CD4-positive, alpha-beta T cell treated with Interleukin-4 for 1 hour (primary cell): ENCODE measurements at regions not wholly inside any gene's neighbourhood (a gene's known extent, or its start where the extent isn't known, plus 50 kb on each side); places are given as distances from the start of the nearest gene placed in this dataset.
"Not testable (repeated sequence)": the region's sequence is repeated elsewhere in the genome, so short reads cannot be mapped to it uniquely, and the experiment has no call there.

Source experiments
- DNase-seq, 2 donors: peaks; one replicate each; pipeline ENCODE4 v3.0.0-alpha.2; 2020 to 2022

DNA sequence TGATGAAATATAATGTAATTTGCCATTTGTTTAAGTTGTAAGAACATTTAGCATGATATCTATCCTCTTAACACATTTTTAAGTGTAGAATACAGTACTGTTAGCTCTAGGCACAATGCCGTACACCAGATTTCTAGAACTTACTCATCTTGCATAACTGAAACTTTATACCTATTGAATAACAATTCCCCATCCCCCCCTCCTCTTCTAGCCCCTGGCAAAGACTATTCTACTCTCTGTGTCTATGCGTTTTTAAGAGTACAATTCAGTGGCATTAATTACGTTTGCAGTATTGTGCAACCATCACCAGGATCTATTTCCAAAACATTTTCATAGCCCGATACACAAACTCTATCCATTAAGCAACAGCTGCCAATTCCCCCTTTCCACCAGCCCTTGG is 261.7 kb downstream of the PLOD2 start:
- no peak for DNase-seq

DNA sequence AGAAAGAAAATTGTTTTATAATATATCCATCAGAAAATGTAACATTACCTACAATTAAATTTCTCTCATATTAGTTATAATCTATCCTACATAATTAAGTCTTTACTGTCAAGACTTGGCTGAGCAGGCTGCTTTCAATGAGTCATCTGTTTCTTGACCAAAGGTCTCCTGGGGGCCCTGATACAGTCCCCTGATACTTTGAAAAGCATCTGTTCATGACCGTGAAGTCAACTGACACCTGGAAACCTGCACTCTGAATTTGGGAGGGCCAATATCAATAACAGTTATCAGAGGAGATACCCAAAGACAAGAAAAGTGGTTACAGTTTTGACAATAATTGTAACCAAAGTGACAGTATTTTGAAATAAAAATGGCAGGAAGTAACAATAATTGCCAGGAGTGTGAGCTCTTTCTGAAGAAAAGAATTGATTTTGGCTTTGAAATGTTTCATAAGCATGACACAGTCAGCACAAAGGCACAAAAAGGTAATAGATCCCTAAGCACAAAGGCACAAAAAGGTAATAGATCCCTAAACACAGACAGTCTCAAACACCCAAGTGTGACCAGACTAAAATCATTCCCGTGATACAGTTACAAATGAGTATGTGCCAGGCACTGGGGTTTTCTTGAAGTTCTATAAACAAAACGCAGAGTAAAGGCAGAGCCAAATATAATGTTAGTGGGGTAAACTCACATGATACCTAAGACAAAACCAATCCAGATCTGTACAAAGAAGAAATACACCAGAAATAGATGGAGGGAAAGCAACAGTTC is 260.7 kb downstream of the PLOD2 start:
- DNase-seq = no peak

DNA sequence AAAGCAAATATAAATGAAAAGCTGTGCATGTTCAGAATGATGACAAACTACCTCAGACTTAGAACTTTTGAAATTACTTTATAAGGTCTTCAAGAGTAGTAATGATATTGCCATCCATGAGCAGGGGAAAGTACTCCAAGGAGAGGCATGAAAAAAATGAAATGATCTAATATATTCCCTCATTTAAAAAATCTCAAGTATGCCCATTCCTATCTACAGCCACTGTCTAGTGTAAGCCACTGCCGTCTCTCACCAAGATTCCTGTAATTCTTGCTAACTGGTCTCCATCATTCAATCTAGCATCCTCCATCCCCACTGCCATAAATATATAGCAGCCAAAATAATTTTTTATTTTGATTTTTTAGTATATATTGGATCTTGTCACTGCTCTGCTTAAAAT is 258.8 kb downstream of the PLOD2 start:
- no peak for DNase-seq

DNA sequence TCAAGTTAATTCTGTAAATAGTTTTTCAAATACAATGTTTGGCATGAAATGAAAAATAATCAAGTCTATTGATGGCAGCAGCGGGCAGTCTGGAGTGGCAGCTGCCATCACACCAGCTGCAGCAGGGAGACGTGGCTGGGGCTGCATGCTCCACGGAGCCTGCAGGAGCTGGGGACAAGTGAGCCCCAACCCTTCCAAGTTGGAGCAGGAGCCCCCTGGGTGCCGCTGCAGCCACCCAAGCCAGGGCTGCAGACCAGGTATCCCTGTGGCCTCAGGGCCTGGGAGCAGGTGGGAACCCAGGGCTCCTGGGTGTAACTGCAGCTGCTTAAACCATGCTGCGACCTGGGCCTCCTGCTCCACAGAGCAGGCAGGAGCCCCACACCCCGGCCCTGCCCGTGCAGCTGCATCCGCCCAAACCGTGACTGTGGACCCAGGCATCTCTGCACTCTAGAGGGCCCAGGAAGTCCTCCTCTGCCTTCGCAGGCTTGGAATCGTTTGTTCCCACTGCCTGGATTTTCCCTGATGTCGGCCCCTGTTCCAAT is 257.4 kb downstream of the PLOD2 start:
- DNase-seq = no peak

DNA sequence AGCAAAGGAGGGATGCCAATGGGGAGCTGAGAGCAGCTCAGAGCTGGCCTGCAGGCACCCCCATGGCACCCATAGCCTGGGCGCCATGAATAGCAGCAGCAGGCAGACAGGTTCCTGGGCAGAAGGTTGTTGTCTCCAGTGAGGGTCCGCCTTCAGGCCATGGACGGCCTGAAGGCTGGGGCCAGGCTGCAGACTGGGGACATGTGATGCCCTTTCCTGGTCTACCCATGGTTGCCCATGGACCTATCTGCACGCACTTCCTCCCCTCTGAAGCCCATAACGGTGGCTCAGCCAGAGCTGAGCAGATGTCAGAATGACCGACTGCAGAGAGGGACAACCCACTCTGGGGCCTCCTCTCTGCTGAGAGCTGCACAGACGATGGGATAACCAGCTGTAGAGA is 256.8 kb downstream of the PLOD2 start:
- no peak for DNase-seq

DNA sequence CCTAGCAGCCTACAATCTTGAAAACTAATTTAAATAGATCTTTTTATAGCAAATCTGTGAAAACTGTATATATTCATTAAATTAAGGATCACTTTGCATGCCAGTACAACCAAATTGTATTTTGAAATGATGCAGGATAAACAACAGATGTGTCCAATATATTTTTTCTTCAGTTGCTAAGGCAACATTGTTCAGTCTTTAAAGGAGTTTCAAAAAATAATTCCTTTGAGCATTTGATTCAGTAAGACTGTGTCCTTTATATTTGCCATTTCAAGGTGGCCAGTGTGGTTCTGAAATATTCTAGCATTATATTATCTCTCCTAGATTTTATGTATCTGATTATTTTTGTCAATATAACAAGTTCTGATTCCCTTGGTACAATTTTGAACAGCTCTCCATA is 254.7 kb downstream of the PLOD2 start:
- DNase-seq = no peak

DNA sequence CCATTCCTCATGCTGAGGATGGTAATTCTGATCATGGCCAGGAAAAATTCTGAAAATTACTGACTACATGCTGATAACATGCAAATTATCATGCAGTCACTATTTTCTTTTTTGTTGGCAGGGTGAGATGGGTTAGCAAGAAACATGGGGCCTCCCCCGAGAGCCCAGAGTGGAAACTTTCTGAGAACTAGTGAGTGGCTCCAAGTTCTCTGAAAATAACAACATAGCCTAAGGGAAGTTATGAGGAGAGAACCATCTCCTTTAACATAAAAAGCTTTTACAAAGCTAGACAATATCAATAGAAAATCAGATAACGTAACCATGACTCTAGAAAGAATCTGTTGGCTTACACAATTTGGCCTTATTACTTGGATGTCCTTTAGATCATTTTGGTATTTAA is 254.2 kb downstream of the PLOD2 start:
- no peak for DNase-seq

DNA sequence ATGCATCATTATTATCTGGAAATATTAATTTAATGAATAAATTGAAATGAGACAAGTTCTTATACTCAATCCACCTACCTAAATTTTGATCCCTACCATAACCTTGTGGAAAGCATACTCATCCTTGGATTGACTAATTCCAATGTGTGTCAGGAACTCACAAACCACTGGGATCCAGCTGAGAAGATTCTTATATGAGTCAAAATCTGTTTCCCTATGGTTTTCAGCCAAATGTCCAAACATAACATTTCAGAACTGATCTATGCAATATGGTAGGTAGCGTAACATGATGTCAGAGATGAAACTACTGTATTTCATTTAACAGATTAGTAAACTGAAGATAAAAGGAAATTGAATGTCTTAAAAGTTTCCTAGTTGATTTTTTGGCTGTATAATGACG is 250.0 kb downstream of the PLOD2 start:
- no peak for DNase-seq

DNA sequence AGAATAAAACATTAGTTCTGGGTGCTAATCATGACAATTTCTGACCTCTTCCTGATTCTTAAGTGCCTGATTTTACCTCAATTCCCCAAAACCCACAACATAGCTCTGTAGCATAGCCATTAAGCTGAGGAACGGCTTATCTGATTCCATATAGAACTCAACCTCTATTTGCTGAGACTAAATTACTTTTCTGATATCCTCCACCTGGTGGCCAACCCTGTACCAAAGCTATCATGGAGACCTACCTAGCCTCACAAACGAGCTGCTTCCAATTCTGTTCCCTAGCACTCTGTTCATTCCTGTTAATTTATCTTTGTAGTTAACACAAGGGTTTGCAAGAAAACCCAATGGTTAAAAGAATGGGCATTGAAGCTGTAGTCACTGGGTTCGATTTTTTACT is 245.2 kb downstream of the PLOD2 start:
- DNase-seq = no peak

DNA sequence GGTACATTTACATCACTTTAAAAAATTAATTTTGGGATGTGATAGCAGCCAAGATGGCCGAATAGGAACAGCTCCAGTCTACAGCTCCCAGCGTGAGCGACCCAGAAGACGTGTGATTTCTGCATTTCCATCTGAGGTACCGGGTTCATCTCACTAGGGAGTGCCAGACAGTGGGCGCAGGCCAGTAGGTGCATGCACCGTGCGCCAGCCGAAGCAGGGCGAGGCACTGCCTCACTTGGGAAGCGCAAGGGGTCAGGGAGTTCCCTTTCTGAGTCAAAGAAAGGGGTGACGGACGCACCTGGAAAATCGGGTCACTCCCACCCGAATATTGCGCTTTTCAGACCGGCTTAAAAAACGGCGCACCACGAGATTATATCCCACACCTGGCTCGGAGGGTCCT is 233.2 kb downstream of the PLOD2 start:
- DNase-seq = not testable (repeated sequence)

DNA sequence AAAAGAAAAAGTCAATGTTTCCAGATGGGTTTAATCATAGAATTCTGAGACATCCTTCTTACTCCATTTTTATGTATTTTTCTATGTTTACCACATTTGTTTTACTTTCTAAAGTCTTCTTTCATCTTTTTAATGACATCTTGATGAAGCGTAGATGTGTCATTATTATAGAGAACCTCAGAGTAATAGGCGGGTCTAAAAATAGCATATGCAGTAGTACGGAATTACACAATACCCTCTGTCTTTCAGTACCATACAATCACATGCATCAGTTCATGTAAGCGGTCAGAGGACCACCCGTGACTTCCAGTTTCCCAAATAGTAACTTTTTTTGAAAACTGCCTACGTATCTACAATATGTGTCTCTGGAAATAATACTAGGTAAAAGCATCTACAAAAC is 224.0 kb downstream of the PLOD2 start:
- DNase-seq = no peak

DNA sequence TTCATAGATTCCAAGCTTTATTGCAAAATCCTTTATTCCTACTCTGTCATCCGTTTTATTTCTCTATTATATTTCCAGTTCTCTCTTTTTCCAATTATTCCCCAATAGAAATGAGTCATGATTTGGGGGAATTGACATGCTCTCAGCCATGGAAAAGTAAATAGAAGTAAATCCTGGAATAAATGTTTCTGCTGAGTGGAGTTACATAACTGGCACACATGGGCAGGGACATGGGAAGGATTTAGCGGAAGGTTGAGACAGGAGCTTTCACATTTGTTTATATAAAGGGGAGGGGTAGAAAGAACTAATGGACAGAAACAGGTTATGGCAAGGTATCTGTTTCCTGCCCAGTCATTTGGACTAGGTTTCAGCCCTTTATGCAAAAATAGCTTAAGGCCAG is 221.6 kb downstream of the PLOD2 start:
- no peak for DNase-seq

DNA sequence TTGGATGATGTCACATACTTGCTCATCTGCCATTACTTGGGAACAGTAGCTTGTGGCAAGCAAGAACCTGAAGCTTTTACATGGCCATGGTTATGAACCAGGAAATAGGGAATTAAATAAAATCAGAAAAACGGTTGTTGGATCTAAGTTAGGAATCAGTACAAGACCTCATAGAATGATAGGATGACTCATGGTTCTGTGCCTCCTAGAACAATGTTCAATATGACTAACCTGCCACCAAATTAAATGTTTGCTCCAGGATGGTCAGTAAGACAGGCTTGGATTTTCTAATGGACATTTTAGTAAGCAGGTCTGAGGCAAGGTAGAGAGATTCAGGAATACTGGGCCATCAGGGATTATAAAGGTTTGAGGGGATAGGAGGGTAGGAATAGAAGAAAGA is 218.9 kb downstream of the PLOD2 start:
- DNase-seq = no peak

DNA sequence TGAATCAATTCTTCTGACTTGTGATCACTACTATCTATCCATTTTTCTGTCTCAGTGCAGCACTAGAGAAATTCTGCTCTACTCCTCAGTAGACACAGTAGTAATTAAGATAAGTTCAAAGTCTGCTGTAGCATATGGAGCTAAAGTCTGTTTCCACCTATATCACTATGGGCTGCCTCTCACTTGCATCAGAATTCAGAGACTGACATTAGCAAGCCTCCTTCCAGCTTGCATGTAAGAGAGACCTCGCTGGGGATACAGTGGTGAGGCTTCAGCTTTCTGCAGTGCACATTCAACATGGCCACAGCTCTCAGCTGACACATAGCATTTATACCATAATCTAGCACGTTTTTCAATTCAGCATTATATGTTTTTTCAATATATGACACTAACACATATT is 217.0 kb downstream of the PLOD2 start:
- DNase-seq = no peak

DNA sequence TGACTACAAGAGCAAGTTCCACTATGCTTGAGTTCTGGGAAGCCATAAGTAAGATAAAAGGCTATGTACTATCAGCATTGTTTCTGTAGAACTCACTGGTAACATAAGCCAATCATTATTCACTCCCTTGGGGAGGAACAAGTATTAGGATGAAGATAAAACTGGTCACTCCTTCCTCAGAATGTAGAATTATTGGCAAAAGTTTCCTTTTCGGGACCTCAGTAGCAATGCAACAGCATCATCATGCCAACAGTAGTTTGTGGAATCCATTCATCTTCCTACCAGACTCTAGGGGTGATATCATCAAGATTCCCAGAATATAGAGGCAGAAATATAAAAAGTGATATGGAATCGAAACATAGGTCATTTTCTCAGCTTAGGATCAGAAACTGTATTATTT is 209.5 kb downstream of the PLOD2 start:
- no peak for DNase-seq

DNA sequence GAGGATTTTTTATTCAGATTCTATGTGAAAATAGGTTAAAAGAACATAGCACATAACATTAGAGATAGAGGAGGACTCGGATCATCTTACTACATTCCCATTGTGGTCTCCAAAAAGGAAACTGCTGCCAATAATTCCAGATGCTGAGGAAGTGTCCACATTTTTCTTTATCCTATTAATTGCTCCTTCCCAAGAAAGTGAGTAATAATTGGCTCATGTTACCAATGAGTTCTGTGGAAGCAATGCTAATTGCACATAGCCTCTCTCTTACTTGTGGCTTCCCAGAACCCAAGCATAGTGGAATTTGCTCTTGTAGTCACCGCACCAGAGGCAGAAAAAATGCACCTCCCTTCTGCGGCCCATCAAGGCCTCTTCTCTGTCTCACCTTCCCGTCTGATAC is 208.4 kb downstream of the PLOD2 start:
- DNase-seq = no peak

DNA sequence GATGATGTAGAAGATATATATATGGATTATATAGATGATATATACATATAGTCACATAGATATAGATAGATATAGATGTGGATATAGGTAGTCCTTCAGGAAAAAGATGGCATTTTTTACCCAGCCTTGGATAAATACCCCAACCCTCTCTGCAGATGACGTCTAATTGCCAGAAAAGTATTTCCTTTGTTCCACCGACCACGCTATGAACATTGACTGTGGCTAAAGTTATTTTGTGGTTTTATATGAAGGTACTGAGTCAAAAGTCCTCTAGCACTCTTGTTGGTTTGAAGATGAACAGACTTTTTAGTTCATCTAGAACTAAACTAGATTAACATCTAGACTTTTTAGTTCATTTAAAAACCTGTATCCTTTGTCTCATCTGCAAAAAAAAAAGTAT is 207.7 kb downstream of the PLOD2 start:
- DNase-seq = no peak

DNA sequence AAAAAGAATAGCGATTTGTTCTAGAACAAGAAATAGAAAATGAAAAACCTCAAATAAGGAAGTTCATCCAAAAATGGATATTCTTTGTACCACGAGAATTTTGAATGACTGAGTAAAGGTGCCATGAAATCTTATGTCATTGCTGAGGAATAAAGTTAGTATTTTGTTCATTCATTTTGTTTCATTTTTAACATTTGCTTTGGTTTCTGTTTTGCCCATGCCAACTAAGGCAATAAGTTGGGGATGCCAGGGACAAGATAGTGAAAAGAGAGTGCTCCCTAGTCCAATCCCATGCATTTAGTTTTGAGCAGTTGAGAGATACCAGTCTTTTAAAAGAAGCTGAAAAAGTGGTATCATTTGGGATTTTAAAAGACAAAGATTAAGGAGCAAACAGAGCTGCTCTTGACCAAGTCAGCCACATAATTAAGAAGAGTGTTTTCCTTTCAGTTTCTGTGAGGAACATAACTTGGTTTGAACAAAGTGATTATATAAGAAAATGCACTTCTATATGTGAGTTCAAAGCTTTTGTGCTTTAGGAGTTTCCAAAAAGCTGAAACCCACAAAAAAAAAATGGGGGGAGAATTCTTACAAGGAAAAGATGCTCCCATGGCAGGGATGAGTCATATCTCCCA is 201.4 kb downstream of the PLOD2 start:
- no peak for DNase-seq

DNA sequence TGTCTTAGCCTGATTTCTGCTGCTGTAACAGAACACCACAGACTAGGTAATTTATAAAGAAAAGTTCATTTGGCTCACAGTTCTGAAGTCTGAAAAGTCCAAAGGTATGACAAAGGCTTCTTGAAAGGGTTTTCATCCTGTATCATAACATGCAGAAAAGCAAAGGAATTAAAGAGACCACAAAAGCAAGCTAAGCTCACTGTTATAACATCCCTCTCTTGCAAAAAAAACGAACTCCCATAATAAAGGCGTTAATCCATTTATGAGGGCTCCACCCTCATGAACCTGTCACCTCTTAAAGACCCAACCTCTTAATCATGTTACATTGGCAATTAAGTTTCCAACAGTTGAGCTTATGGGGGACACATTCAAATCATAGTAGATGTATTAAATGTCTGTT is 197.9 kb downstream of the PLOD2 start:
- no peak for DNase-seq

DNA sequence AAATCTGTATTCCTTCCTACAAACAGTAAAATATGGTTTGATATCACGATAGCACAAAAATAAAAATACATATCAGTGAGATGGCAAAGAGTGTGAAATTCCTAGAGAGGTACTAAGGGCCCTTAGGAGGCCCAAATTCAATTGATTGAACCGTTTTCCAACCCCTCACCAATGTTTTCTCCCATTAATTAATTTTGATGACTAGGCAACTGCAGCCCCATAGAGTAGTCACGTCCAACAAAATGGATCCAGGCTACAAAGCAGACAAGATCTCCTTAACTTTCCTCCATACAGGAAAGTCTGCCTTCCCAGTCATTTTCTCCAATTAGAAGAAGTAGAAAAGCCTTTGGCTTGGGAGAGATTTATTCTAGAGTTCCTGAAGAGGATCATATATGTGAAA is 193.9 kb downstream of the PLOD2 start:
- DNase-seq = no peak

DNA sequence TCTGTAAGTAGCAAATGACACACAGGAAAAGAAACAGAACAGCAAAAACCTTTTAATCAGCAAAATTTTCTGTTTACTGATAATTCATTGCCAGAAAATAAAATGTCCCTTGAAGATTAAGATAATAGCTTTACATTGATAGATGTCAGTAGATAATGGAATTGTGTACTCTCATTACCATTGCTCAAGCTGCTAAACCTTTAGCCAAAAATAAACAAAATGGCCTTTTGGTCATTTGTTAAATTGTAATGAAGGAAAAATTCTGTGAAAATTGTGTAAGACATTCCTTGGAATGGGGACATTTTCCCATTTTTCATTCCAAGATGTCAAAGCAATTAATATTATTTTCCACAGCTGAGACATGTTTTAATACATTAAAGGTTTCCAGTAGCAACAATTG is 189.8 kb downstream of the PLOD2 start:
- no peak for DNase-seq

DNA sequence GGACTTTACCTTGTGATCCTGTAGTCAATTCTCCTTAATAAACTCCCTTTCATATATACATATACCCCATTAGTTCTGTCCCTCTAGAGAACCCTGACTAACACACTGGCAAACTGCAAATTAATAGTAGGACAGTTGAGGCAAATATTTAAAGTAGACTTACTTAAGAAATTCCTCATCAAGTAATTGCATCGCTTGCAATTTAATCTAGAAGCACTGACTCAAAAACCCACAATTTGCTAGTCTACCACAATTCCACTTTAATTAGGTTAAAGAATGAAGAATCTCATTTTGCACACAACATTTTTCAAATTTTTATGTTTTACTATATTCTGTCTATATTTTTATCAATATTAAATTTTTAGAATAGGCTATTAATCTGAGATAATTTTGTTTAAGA is 188.1 kb downstream of the PLOD2 start:
- DNase-seq = no peak

DNA sequence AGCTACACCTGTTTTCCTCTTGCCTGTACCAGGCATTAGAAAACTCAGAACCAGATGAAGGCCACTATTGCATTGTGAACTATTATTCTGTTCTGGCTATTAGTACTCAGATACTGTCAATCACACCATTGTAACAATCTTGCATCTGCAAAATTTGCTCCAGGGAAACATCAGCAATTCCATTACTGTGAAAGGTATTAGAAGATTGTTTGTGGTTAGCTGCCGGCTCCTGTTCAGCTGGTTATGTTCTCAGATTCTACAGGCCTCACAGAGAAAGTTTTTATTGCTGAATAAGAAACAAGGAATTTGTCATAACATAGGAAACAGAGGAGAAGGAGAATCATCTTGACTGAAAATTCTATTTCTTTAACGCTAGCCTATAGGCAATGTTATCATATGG is 179.9 kb downstream of the PLOD2 start:
- no peak for DNase-seq

DNA sequence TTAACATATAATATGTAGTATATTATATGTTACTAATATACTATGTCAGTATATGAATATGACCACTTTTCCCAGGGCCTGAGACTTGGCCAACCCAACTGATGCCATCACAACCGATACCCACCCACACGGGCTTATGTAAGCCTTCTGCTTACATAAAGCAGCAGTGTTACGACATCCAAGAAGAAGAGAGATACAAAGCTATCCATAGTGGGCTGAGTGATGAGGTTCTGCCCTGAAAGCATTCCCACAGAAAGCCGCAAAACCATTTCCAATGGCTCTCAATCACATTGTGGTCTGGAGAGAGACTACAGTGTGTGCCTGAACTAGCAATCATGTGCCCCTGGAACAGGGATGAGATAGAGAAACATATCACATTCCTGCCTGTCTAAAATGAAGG is 177.9 kb downstream of the PLOD2 start:
- DNase-seq = no peak
